Endothelial cell of umbilical vein (primary cell): ENCODE measurements at regions not wholly inside any gene's neighbourhood (a gene's known extent, or its start where the extent isn't known, plus 50 kb on each side); places are given as distances from the start of the nearest gene placed in this dataset.
A peak's percentile ranks its signal among the peaks of the same experiment; 100 is the strongest.

Experiments
- BruUV-seq: library from RNA; stranded (reverse); fragments of 400-500 nt; replicated peaks from 2 replicates; lab custom pipeline; 2021; lab: Mats Ljungman, UMichigan
- CTCF ChIA-PET: fragments of 300-600, 350-600 bp; sonication (Branson Sonifier 250); formaldehyde crosslinking; loops from one replicate; lab custom pipeline; 2021; ENCODE audit warnings: antibody characterized with exemption, inconsistent platforms; lab: Charles Lee
- POLR2A ChIA-PET: fragments of 300-600, 350-600 bp; sonication (Branson Sonifier 250); formaldehyde crosslinking; loops from one replicate; lab custom pipeline; 2021; ENCODE audit warnings: antibody characterized with exemption, inconsistent platforms; lab: Charles Lee
- DNase-seq: peaks from one replicate; pipeline ENCODE4 v3.0.0-alpha.2; 2011; ENCODE audit warnings: low read depth, low spot score
- FAIRE-seq: peaks from 2 replicates; lab custom pipeline; 2011; peaks lifted over from hg19 to GRCh38; lab: Jason Lieb, UNC
- H2AFZ ChIP-seq: 2 replicates; pipeline ENCODE4 v1.6.0; 2012; ENCODE audit warnings: low read depth, low read length, control low read depth, inconsistent platforms
- H3K27ac ChIP-seq: 2 replicates; pipeline ENCODE4 v1.5.1; 2011; ENCODE audit warnings: low read depth, mild to moderate bottlenecking, control low read depth, low read length, moderate library complexity; ENCODE audit not compliant: insufficient read depth
- H3K27me3 ChIP-seq, 2 experiments: 2 replicates each; pipeline versions ENCODE4 v1.6.0 to v1.6.1; 2011; ENCODE audit warnings: low read length in 2 of 2, mixed read lengths in 1 of 2; ENCODE audit not compliant: control insufficient read depth in 2 of 2, insufficient read depth in 2 of 2
- H3K36me3 ChIP-seq, 2 experiments: 2 replicates in 1 of 2; 3 replicates in 1 of 2; pipeline ENCODE4 v1.5.1; 2011; ENCODE audit warnings: low read length in 2 of 2, mild to moderate bottlenecking in 1 of 2, moderate library complexity in 1 of 2; ENCODE audit not compliant: control insufficient read depth in 2 of 2, insufficient read depth in 2 of 2; ENCODE audit errors: extremely low read depth in 1 of 2
- H3K4me1 ChIP-seq: 3 replicates; pipeline ENCODE4 v1.5.1; 2011; ENCODE audit warnings: mild to moderate bottlenecking, low read length; ENCODE audit not compliant: control insufficient read depth, insufficient read depth; ENCODE audit errors: extremely low read depth
- H3K4me2 ChIP-seq: 2 replicates; pipeline ENCODE4 v1.6.1; 2011; ENCODE audit warnings: low read length, control low read depth, mixed read lengths; ENCODE audit not compliant: insufficient read depth
- H3K4me3 ChIP-seq, 3 experiments: fragments of 200-600 bp in 1 of 3; sonication (generic), shearing (Covaris generic) in 1 of 3; replicated peaks in 1 of 3; 2 replicates each; pipeline ENCODE4 v1.5.1; 2011 to 2016; ENCODE audit warnings: control low read depth in 3 of 3, low read length in 3 of 3, mild to moderate bottlenecking in 2 of 3, inconsistent platforms in 1 of 3, low read depth in 1 of 3, moderate library complexity in 1 of 3; ENCODE audit not compliant: insufficient read depth in 1 of 3
- H3K79me2 ChIP-seq: 2 replicates; pipeline ENCODE4 v1.6.0; 2012; ENCODE audit warnings: low read length, inconsistent platforms; ENCODE audit not compliant: control insufficient read depth, insufficient read depth
- H3K9ac ChIP-seq: replicated peaks from 2 replicates; pipeline ENCODE3; 2011; ENCODE audit warnings: low read length, control low read depth; ENCODE audit not compliant: insufficient read depth; ENCODE audit errors: extremely low read depth
- H3K9me1 ChIP-seq: replicated peaks from 3 replicates; pipeline ENCODE4 v1.6.0; 2011; ENCODE audit warnings: mild to moderate bottlenecking, low read length; ENCODE audit not compliant: control insufficient read depth, insufficient read depth; ENCODE audit errors: extremely low read depth
- H3K9me3 ChIP-seq: replicated peaks from 2 replicates; pipeline ENCODE4 v1.5.1; 2012; ENCODE audit warnings: low read length, inconsistent platforms; ENCODE audit not compliant: control insufficient read depth, insufficient read depth
- H4K20me1 ChIP-seq: replicated peaks from 2 replicates; pipeline ENCODE3; 2011; ENCODE audit warnings: mild to moderate bottlenecking, low read length; ENCODE audit not compliant: control insufficient read depth, insufficient read depth; ENCODE audit errors: extremely low read depth
- EZH2 ChIP-seq: IDR thresholded peaks from 2 replicates; pipeline ENCODE4 v1.6.1; 2012; ENCODE audit warnings: borderline replicate concordance, low read depth, mild to moderate bottlenecking, moderate library complexity, low read length, inconsistent platforms; ENCODE audit not compliant: severe bottlenecking
- FOS ChIP-seq: IDR thresholded peaks from 2 replicates; pipeline ENCODE4 v1.6.1; 2011; ENCODE audit warnings: mild to moderate bottlenecking, low read length, moderate library complexity, borderline replicate concordance; ENCODE audit not compliant: insufficient read depth
- MYC ChIP-seq: IDR thresholded peaks from one replicate; pipeline ENCODE4 v1.6.1; 2011; ENCODE audit warnings: mild to moderate bottlenecking, low read depth, low read length
- POLR2AphosphoS5 ChIP-seq: IDR thresholded peaks from 2 replicates; pipeline ENCODE4 v1.6.1; 2012; ENCODE audit warnings: low read depth, mild to moderate bottlenecking, control low read depth, low read length, moderate library complexity; ENCODE audit not compliant: insufficient read depth
- dilution Hi-C: fragments of 300-500 bp; cut with MboI; formaldehyde crosslinking; loops from one replicate; pipeline ENCODE4 v1.15.0; 2019; ENCODE audit warnings: low sequenced_read_pairs; ENCODE audit not compliant: extremely low pct_ligation_motif_present
- intact Hi-C: fragments of 100-400 bp; cut with micrococcal nuclease; formaldehyde crosslinking; loops from one replicate; pipeline ENCODE4 v1.10.0; 2022
- TF ChIP-seq, protein P1 (sequence below), 2 donors: IDR thresholded peaks; 1 replicate in 1 of 2; 2 replicates in 1 of 2; pipeline ENCODE4 v1.5.1; 2011; ENCODE audit warnings: low read length in 2 of 2, mild to moderate bottlenecking in 2 of 2, moderate library complexity in 2 of 2, control low read depth in 1 of 2, inconsistent platforms in 1 of 2, low read depth in 1 of 2; ENCODE audit not compliant: insufficient read depth in 1 of 2; ENCODE audit errors: extremely low read depth in 1 of 2

DNA sequence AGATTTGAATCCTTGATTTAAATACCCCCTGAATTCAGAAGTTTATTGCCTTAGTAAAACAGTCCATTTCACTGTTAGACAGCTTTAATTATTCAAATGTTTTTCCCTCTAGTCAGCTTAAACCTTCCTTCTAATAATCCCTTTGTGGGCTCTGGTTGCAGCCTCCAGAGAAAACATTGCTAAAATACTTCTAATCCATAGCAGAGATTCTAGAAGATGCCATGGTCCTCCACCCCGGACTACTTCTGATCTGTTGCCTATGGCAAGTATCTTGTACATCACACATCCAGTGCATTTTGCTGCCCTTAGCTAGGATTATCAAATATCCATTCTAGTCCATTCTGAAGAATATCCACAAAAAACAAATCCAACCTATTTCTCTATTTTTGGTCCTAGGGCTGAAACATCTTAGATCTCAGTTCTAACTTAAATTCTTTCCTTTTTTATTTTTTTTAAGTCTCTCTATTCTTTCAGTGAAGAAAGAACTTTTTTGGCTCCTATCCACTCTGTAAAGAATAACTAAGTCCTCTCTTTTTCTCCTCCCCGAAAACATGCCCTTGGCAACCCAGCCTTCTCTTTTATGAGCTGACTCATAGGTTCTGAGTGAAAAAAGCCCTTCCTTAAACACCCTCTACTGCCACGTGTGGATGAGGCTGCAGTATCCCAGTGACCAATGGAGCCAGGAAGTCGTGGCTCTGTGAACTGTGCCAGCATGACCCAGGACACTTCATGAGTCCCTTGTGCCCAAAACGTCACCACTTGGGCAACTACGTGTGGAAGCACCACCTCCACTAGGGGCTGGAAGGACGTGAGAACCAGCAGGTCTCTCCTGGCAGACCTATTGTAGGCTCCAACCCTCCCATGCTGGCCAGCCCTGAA is 349.8 kb downstream of the TNS1 start:
- intact Hi-C loops = no loop called here
- Histone ChIP-seq H3K4me1 (no peaks in the 10 kb centered on the region), H2AFZ (no peak overlapping the region), H3K27me3 (no peaks in the 10 kb centered on the region), H3K4me3 (no peak overlapping the region), H4K20me1 (no peaks in the 10 kb centered on the region), H3K4me2 (no peak overlapping the region), H3K27ac (no peak overlapping the region), H3K36me3 (no peaks in the 10 kb centered on the region), H3K9me3 (no peaks in the 10 kb centered on the region), H3K79me2 (no peaks in the 10 kb centered on the region), H3K9ac (no peak overlapping the region), H3K9me1 (no peaks in the 10 kb centered on the region)
- no TSS peak for BruUV-seq
- TF ChIP-seq EZH2 (no peak), MYC (no peak), FOS (peak; percentile 31)
- ChIA-PET POLR2A (no interaction called here), CTCF (interaction anchor here (1.0 to 5.5 kb wide), 4 partner anchors 17 to 103 kb away, joined by 3 to 58 read pairs (median 17); no protein-coding TSS in a partner anchor)
- dilution Hi-C loops = no loop called here
- FAIRE-seq = no peak
- peak; percentile 6 for DNase-seq

DNA sequence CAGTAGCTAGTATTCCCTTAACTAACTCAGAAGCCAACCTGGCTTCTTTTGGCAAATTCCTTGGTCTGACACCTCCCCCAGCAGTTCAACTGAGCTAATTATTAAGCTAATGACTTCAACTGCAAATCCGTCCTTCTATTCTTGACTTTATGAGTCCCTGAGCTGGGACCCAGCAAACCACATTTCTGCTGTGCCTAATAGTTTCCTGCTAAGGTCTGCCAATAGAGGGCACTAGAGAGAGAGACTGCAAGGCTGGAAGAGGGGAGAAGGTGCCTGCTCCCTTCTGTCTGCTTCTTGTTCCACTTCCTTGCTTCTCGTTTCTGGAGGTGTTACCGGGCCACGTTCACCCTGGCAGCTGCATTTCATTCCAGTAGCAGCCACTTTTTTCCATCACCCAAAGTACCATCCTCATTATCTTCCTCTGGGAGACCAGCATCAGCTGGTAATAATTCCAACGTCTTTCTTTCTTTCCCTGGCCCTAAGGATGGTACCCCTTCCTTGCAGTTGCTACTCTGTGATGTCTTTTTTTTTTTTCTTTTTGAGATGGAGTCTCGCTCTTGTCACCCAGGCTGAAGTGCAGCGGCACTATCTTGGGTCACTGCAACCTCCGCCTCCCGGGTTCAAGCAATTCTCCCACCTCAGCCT is 352.0 kb downstream of the TNS1 start:
- Histone ChIP-seq H3K4me2 (no peak overlapping the region), H3K9me3 (no peaks in the 10 kb centered on the region), H2AFZ (no peak overlapping the region), H3K9ac (no peak overlapping the region), H4K20me1 (no peaks in the 10 kb centered on the region), H3K4me1 (no peaks in the 10 kb centered on the region), H3K79me2 (no peaks in the 10 kb centered on the region), H3K4me3 (no peak overlapping the region), H3K27ac (no peak overlapping the region), H3K27me3 (no peaks in the 10 kb centered on the region), H3K36me3 (no peaks in the 10 kb centered on the region), H3K9me1 (no peaks in the 10 kb centered on the region)
- DNase-seq = peak; percentile 51
- TF ChIP-seq, protein P1, sequence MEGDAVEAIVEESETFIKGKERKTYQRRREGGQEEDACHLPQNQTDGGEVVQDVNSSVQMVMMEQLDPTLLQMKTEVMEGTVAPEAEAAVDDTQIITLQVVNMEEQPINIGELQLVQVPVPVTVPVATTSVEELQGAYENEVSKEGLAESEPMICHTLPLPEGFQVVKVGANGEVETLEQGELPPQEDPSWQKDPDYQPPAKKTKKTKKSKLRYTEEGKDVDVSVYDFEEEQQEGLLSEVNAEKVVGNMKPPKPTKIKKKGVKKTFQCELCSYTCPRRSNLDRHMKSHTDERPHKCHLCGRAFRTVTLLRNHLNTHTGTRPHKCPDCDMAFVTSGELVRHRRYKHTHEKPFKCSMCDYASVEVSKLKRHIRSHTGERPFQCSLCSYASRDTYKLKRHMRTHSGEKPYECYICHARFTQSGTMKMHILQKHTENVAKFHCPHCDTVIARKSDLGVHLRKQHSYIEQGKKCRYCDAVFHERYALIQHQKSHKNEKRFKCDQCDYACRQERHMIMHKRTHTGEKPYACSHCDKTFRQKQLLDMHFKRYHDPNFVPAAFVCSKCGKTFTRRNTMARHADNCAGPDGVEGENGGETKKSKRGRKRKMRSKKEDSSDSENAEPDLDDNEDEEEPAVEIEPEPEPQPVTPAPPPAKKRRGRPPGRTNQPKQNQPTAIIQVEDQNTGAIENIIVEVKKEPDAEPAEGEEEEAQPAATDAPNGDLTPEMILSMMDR (IDR thresholded peaks at IDR 0.05; ENCODE audit: extremely low read depth in 1 of 2, insufficient read depth in 1 of 2, low read depth in 1 of 2, low read length in 2 of 2) = peak; percentile 68 to 77
- no peak for TF ChIP-seq POLR2AphosphoS5
- BruUV-seq = no TSS peak
- intact Hi-C loops = loop anchor here (1.0 to 2.0 kb wide), 2 partner anchors 62 to 106 kb away; no protein-coding TSS in a partner anchor
- dilution Hi-C loops = no loop called here
- FAIRE-seq = peak; percentile 28
- ChIA-PET CTCF (interaction anchor here (0.6 to 5.5 kb wide), 23 partner anchors 8 to 1141 kb away, joined by 3 to 58 read pairs (median 4); partner anchors contain the start of gene RUFY4), POLR2A (no interaction called here)
